Fibroblast of lung (primary cell): ENCODE measurements at regions not wholly inside any gene's neighbourhood (a gene's known extent, or its start where the extent isn't known, plus 50 kb on each side); places are given as distances from the start of the nearest gene placed in this dataset.
"Not testable (repeated sequence)": the region's sequence is repeated elsewhere in the genome, so short reads cannot be mapped to it uniquely, and the experiment has no call there.

Experiments used
- DNase-seq, 2 donors: peaks; one replicate each; pipeline versions ENCODE4 v3.0.0 to v3.0.0-alpha.2; 2010; ENCODE audit warnings: low read depth in 2 of 2
- H2AFZ ChIP-seq: 2 replicates; pipeline ENCODE4 v1.5.1; 2012; ENCODE audit warnings: low read length, control low read depth, inconsistent platforms
- H3K27ac ChIP-seq: 2 replicates; pipeline ENCODE4 v1.5.1; 2011; ENCODE audit warnings: low read length, control low read depth; ENCODE audit not compliant: insufficient read depth
- H3K27me3 ChIP-seq: 2 replicates; pipeline ENCODE4 v1.5.1; 2011; ENCODE audit warnings: mild to moderate bottlenecking, low read length; ENCODE audit not compliant: control insufficient read depth, insufficient read depth
- H3K36me3 ChIP-seq: 2 replicates; pipeline ENCODE4 v1.5.1; 2011; ENCODE audit warnings: low read length; ENCODE audit not compliant: control insufficient read depth, insufficient read depth
- H3K4me1 ChIP-seq: 2 replicates; pipeline ENCODE4 v1.5.1; 2011; ENCODE audit warnings: low read length; ENCODE audit not compliant: control insufficient read depth, insufficient read depth; ENCODE audit errors: extremely low read depth
- H3K4me2 ChIP-seq: 2 replicates; pipeline ENCODE4 v1.5.1; 2011; ENCODE audit warnings: low read length, control low read depth; ENCODE audit not compliant: insufficient read depth; ENCODE audit errors: extremely low read depth
- H3K4me3 ChIP-seq, 4 experiments: fragments of 200-600 bp in 1 of 4; sonication (generic) in 1 of 4; replicated peaks in 1 of 4; 2 replicates each; pipeline ENCODE4 v1.5.1; 2011 to 2016; ENCODE audit warnings: low read length in 4 of 4, low read depth in 3 of 4, mild to moderate bottlenecking in 3 of 4, control low read depth in 2 of 4, inconsistent platforms in 1 of 4, mixed read lengths in 1 of 4; ENCODE audit not compliant: insufficient read depth in 1 of 4; ENCODE audit errors: control extremely low read depth in 1 of 4
- H3K79me2 ChIP-seq: 2 replicates; pipeline ENCODE4 v1.5.1; 2012; ENCODE audit warnings: mild to moderate bottlenecking, low read length, inconsistent platforms; ENCODE audit not compliant: control insufficient read depth, insufficient read depth
- H3K9ac ChIP-seq: 2 replicates; pipeline ENCODE4 v1.5.1; 2011; ENCODE audit warnings: mild to moderate bottlenecking, low read length, control low read depth; ENCODE audit not compliant: insufficient read depth
- H3K9me3 ChIP-seq: 2 replicates; pipeline ENCODE4 v1.5.1; 2012; ENCODE audit warnings: low read depth, low read length; ENCODE audit not compliant: control insufficient read depth, insufficient read depth
- H4K20me1 ChIP-seq: 2 replicates; pipeline ENCODE4 v1.5.1; 2011; ENCODE audit warnings: low read length; ENCODE audit not compliant: control insufficient read depth, insufficient read depth; ENCODE audit errors: extremely low read depth

- not testable (repeated sequence) for H4K20me1 ChIP-seq
These were observed 275.8 kb downstream of the LIPI start for GRCh38 chr21:13934887-13935342.

GRCh38 chr21:13923175-13923574 is 287.6 kb downstream of the LIPI start:
- not testable (repeated sequence) for DNase-seq, H4K20me1 ChIP-seq, H3K9ac ChIP-seq, H3K4me2 ChIP-seq, H3K9me3 ChIP-seq, H2AFZ ChIP-seq, H3K36me3 ChIP-seq, H3K27ac ChIP-seq, H3K4me1 ChIP-seq, H3K79me2 ChIP-seq, H3K4me3 ChIP-seq, H3K27me3 ChIP-seq

More at GRCh38 chr21:13934887-13935342, 275.8 kb downstream of the LIPI start:
- not testable (repeated sequence) for H3K27me3 ChIP-seq, H3K79me2 ChIP-seq, H3K27ac ChIP-seq, H3K9me3 ChIP-seq, H3K4me1 ChIP-seq, H3K4me3 ChIP-seq, H2AFZ ChIP-seq, H3K9ac ChIP-seq, H3K36me3 ChIP-seq, H3K4me2 ChIP-seq, DNase-seq

GRCh38 chr21:13921455-13921854 is 289.3 kb downstream of the LIPI start:
- not testable (repeated sequence) for H3K27me3 ChIP-seq, H3K4me3 ChIP-seq, H3K9ac ChIP-seq, H3K27ac ChIP-seq, H3K4me2 ChIP-seq, H2AFZ ChIP-seq, DNase-seq, H3K9me3 ChIP-seq, H3K36me3 ChIP-seq, H3K4me1 ChIP-seq, H4K20me1 ChIP-seq, H3K79me2 ChIP-seq

- not testable (repeated sequence) for DNase-seq, H3K4me2 ChIP-seq, H3K4me3 ChIP-seq, H3K9me3 ChIP-seq, H3K9ac ChIP-seq, H3K27me3 ChIP-seq, H3K27ac ChIP-seq, H3K79me2 ChIP-seq, H2AFZ ChIP-seq, H4K20me1 ChIP-seq, H3K4me1 ChIP-seq, H3K36me3 ChIP-seq
These were observed 297.8 kb downstream of the POTED start for GRCh38 chr21:13907385-13907784.

- H3K36me3 ChIP-seq, H3K4me2 ChIP-seq, H3K79me2 ChIP-seq, H3K4me3 ChIP-seq, H3K27ac ChIP-seq, H3K9me3 ChIP-seq, H3K9ac ChIP-seq, H4K20me1 ChIP-seq, H2AFZ ChIP-seq, H3K27me3 ChIP-seq, H3K4me1 ChIP-seq, DNase-seq: not testable (repeated sequence)
These were observed 287.1 kb downstream of the POTED start for GRCh38 chr21:13896596-13897247.

- not testable (repeated sequence) for H3K79me2 ChIP-seq, H3K27me3 ChIP-seq, DNase-seq
These were observed 284.0 kb downstream of the POTED start for GRCh38 chr21:13893617-13894016.

GRCh38 chr21:13893025-13893424 is 283.4 kb downstream of the POTED start:
- not testable (repeated sequence) for H3K4me3 ChIP-seq, H3K27ac ChIP-seq, H3K4me1 ChIP-seq, H4K20me1 ChIP-seq, H2AFZ ChIP-seq, H3K4me2 ChIP-seq, DNase-seq, H3K79me2 ChIP-seq, H3K36me3 ChIP-seq, H3K9ac ChIP-seq, H3K9me3 ChIP-seq, H3K27me3 ChIP-seq

More at GRCh38 chr21:13893617-13894016, 284.0 kb downstream of the POTED start:
- not testable (repeated sequence) for H3K4me3 ChIP-seq, H3K9me3 ChIP-seq, H3K27ac ChIP-seq, H3K36me3 ChIP-seq, H3K9ac ChIP-seq, H2AFZ ChIP-seq, H4K20me1 ChIP-seq, H3K4me1 ChIP-seq, H3K4me2 ChIP-seq
